H1 (cell line): ENCODE measurements at regions not wholly inside any gene's neighbourhood (a gene's known extent, or its start where the extent isn't known, plus 50 kb on each side); places are given as distances from the start of the nearest gene placed in this dataset.

Source experiments
- CTCF ChIA-PET: fragments of 300-600 bp; sonication (Branson Sonifier 250); formaldehyde crosslinking; loops from one replicate; lab custom pipeline; 2021; ENCODE audit not compliant: partially characterized antibody; lab: Charles Lee
- POLR2A ChIA-PET: fragments of 300-600 bp; sonication (Branson Sonifier 250); formaldehyde crosslinking; loops from one replicate; lab custom pipeline; 2021; ENCODE audit warnings: inconsistent platforms; ENCODE audit not compliant: partially characterized antibody; lab: Charles Lee
- DNase-seq, 2 experiments: peaks; one replicate each; pipeline versions ENCODE4 v3.0.0 to v3.0.0-alpha.2; 2010 to 2022; ENCODE audit warnings: low spot score in 2 of 2, low read depth in 1 of 2, mixed read lengths in 1 of 2
- FAIRE-seq: peaks from 2 replicates; lab custom pipeline; 2011; peaks lifted over from hg19 to GRCh38; lab: Jason Lieb, UNC
- H2AFZ ChIP-seq: 2 replicates; pipeline ENCODE4 v1.8.1; 2012; ENCODE audit warnings: low read length, inconsistent platforms
- H2AK5ac ChIP-seq: 2 replicates; pipeline ENCODE4 v1.6.1; 2013; ENCODE audit warnings: low read depth, low read length
- H2BK120ac ChIP-seq: replicated peaks from 2 replicates; pipeline ENCODE3; 2013; ENCODE audit warnings: low read depth, low read length, inconsistent platforms
- H2BK12ac ChIP-seq: 2 replicates; pipeline ENCODE4 v1.6.1; 2013; ENCODE audit warnings: low read depth, low read length
- H2BK15ac ChIP-seq: 2 replicates; pipeline ENCODE4 v1.6.1; 2013; ENCODE audit warnings: low read length
- H2BK20ac ChIP-seq: 2 replicates; pipeline ENCODE4 v1.6.1; 2013; ENCODE audit warnings: low read length
- H2BK5ac ChIP-seq: 2 replicates; pipeline ENCODE4 v1.6.1; 2013; ENCODE audit warnings: low read depth, low read length
- H3K14ac ChIP-seq: 2 replicates; pipeline ENCODE4 v1.6.1; 2013; ENCODE audit warnings: inconsistent platforms; ENCODE audit not compliant: insufficient read length
- H3K18ac ChIP-seq: 2 replicates; pipeline ENCODE4 v1.6.1; 2013; ENCODE audit warnings: low read length; ENCODE audit errors: extremely low read depth
- H3K23ac ChIP-seq: 2 replicates; pipeline ENCODE4 v1.6.1; 2013; ENCODE audit warnings: inconsistent platforms; ENCODE audit not compliant: insufficient read length
- H3K23me2 ChIP-seq: 2 replicates; pipeline ENCODE4 v1.6.1; 2013; ENCODE audit warnings: low read depth, low read length
- H3K27ac ChIP-seq: 2 replicates; pipeline ENCODE4 v1.6.1; 2011; ENCODE audit warnings: low read depth, low read length, inconsistent platforms
- H3K27me3 ChIP-seq, 4 experiments: replicated peaks in 1 of 4; 1 replicate in 1 of 4; 2 replicates in 3 of 4; pipeline versions ENCODE4 v1.6.1 to v1.8.1; 2011 to 2013; ENCODE audit warnings: low read length in 3 of 4, mild to moderate bottlenecking in 3 of 4, inconsistent platforms in 2 of 4, mixed read lengths in 2 of 4, moderate library complexity in 1 of 4; ENCODE audit not compliant: control insufficient read depth in 3 of 4, insufficient read depth in 3 of 4; ENCODE audit errors: extremely low read depth in 1 of 4
- H3K36me3 ChIP-seq, 4 experiments: 2 replicates each; pipeline versions ENCODE4 v1.6.1 to v1.8.1; 2011 to 2013; ENCODE audit warnings: mild to moderate bottlenecking in 4 of 4, low read length in 3 of 4, moderate library complexity in 2 of 4, control low read depth in 1 of 4, inconsistent platforms in 1 of 4; ENCODE audit not compliant: insufficient read depth in 4 of 4, control insufficient read depth in 2 of 4
- H3K4ac ChIP-seq: replicated peaks from 2 replicates; pipeline ENCODE3; 2013; ENCODE audit warnings: low read length, low read depth, mixed read lengths, inconsistent platforms; ENCODE audit not compliant: insufficient read length
- H3K4me1 ChIP-seq, 4 experiments: replicated peaks in 1 of 4; 1 replicate in 1 of 4; 2 replicates in 3 of 4; pipeline versions ENCODE4 v1.6.1 to v1.8.1; 2011 to 2013; ENCODE audit warnings: low read length in 3 of 4, inconsistent platforms in 2 of 4, mixed read lengths in 1 of 4; ENCODE audit not compliant: insufficient read depth in 4 of 4, control insufficient read depth in 3 of 4
- H3K4me2 ChIP-seq, 2 experiments: 2 replicates each; pipeline versions ENCODE4 v1.6.1 to v1.8.1; 2011 to 2013; ENCODE audit warnings: low read depth in 2 of 2, low read length in 2 of 2, control low read depth in 1 of 2, inconsistent platforms in 1 of 2, mild to moderate bottlenecking in 1 of 2; ENCODE audit not compliant: insufficient read depth in 1 of 2
- H3K4me3 ChIP-seq, 4 experiments: fragments of 200-600, 300-600 bp in 1 of 4; sonication (generic), shearing (Covaris generic), sonication (Bioruptor Twin) in 1 of 4; 2 replicates each; pipeline versions ENCODE4 v1.5.1 to v1.8.1; 2011 to 2016; ENCODE audit warnings: low read length in 4 of 4, low read depth in 3 of 4, control low read depth in 2 of 4, inconsistent platforms in 2 of 4, mild to moderate bottlenecking in 2 of 4, mixed read lengths in 1 of 4, moderate library complexity in 1 of 4; ENCODE audit not compliant: insufficient read depth in 2 of 4; ENCODE audit errors: extremely low read depth in 1 of 4
- H3K56ac ChIP-seq: replicated peaks from 2 replicates; pipeline ENCODE3; 2013; ENCODE audit warnings: low read depth, mild to moderate bottlenecking, mixed read lengths, low read length, inconsistent platforms; ENCODE audit not compliant: insufficient read length
- H3K79me1 ChIP-seq: 2 replicates; pipeline ENCODE4 v1.6.1; 2013; ENCODE audit warnings: low read depth, low read length, control low read depth
- H3K79me2 ChIP-seq, 2 experiments: 2 replicates each; pipeline versions ENCODE4 v1.6.1 to v1.8.1; 2012 to 2013; ENCODE audit warnings: low read length in 2 of 2, mild to moderate bottlenecking in 2 of 2, inconsistent platforms in 1 of 2; ENCODE audit not compliant: insufficient read depth in 2 of 2, control insufficient read depth in 1 of 2
- H3K9ac ChIP-seq, 4 experiments: replicated peaks in 1 of 4; 1 replicate in 1 of 4; 2 replicates in 3 of 4; pipeline versions ENCODE4 v1.6.1 to v1.8.1; 2011 to 2013; ENCODE audit warnings: low read depth in 3 of 4, low read length in 3 of 4, control low read depth in 2 of 4, mild to moderate bottlenecking in 2 of 4, moderate library complexity in 2 of 4, inconsistent platforms in 1 of 4; ENCODE audit errors: extremely low read depth in 1 of 4
- H3K9me3 ChIP-seq, 2 experiments: 2 replicates each; pipeline versions ENCODE4 v1.6.1 to v1.8.1; 2012 to 2013; ENCODE audit warnings: mild to moderate bottlenecking in 2 of 2, moderate library complexity in 2 of 2, control low read depth in 1 of 2, inconsistent platforms in 1 of 2, low read depth in 1 of 2, low read length in 1 of 2, mixed read lengths in 1 of 2; ENCODE audit not compliant: insufficient read depth in 2 of 2
- H4K20me1 ChIP-seq, 2 experiments: replicated peaks in 1 of 2; 2 replicates each; pipeline versions ENCODE3 to v1.8.1; 2011 to 2013; ENCODE audit warnings: inconsistent platforms in 2 of 2, low read length in 2 of 2, mild to moderate bottlenecking in 1 of 2; ENCODE audit not compliant: insufficient read depth in 2 of 2, control insufficient read depth in 1 of 2
- H4K5ac ChIP-seq: 2 replicates; pipeline ENCODE4 v1.6.1; 2013; ENCODE audit warnings: low read length, low read depth, mixed read lengths, inconsistent platforms; ENCODE audit not compliant: insufficient read length
- H4K8ac ChIP-seq: 2 replicates; pipeline ENCODE4 v1.8.0; 2013; ENCODE audit warnings: mild to moderate bottlenecking, moderate library complexity, low read length, inconsistent platforms; ENCODE audit not compliant: insufficient read depth; ENCODE audit errors: extremely low read depth
- H4K91ac ChIP-seq: replicated peaks from 2 replicates; pipeline ENCODE3; 2013; ENCODE audit warnings: low read length, mixed read lengths, inconsistent platforms; ENCODE audit not compliant: insufficient read length
- CHD2 ChIP-seq: IDR thresholded peaks from 2 replicates; pipeline ENCODE4 v1.6.1; 2012; ENCODE audit warnings: low read length, improper control_type of control experiment
- CREB1 ChIP-seq: IDR thresholded peaks from 2 replicates; pipeline ENCODE4 v1.6.1; 2012; ENCODE audit warnings: inconsistent platforms
- GTF2F1 ChIP-seq: IDR thresholded peaks from 2 replicates; pipeline ENCODE4 v1.6.1; 2012; ENCODE audit warnings: low read depth, low read length, improper control_type of control experiment, borderline replicate concordance
- HDAC6 ChIP-seq: IDR thresholded peaks from one replicate; pipeline ENCODE4 v1.7.1; 2012; ENCODE audit warnings: low read depth, mild to moderate bottlenecking, inconsistent platforms, low read length, moderate library complexity
- POLR2AphosphoS5 ChIP-seq: IDR thresholded peaks from 2 replicates; pipeline ENCODE4 v1.6.1; 2011; ENCODE audit warnings: low read depth, low read length
- WGBS, 2 experiments: shearing (Covaris generic) in 1 of 2; methylation state at CpG; one replicate each; pipeline versions ENCODE4 v1.1.6 to v1.1.7; 2013 to 2015; ENCODE audit warnings: low lambda C conversion rate in 2 of 2, mixed read lengths in 2 of 2, inconsistent platforms in 1 of 2, low coverage in 1 of 2, missing lambda C conversion rate in 1 of 2; ENCODE audit not compliant: insufficient replicate concordance in 2 of 2, insufficient coverage in 1 of 2, insufficient read length in 1 of 2; ENCODE audit errors: extremely low coverage in 1 of 2, missing lambda C conversion rate in 1 of 2; 5-methylcytosine and 5-hydroxymethylcytosine counted together

GRCh38 chr10:89887830-89888229 lies 186.4 kb downstream of the KIF20B start:
- TF ChIP-seq HDAC6 (no peak), GTF2F1 (no peak), POLR2AphosphoS5 (no peak), CREB1 (no peak), CHD2 (no peak)
- Histone ChIP-seq H4K8ac (no peak overlapping the region), H3K36me3 (no peaks in the 10 kb centered on the region), H3K18ac (no peak overlapping the region), H3K4me2 (no peak overlapping the region), H3K4me1 (no peaks in the 10 kb centered on the region; a peak in 1 of 7 replicates), H4K20me1 (no peaks in the 10 kb centered on the region), H3K9me3 (no peaks in the 10 kb centered on the region), H3K56ac (no peak overlapping the region), H3K27me3 (no peaks in the 10 kb centered on the region), H3K27ac (no peak overlapping the region), H2AK5ac (no peak overlapping the region), H2BK15ac (no peak overlapping the region), H2BK20ac (no peak overlapping the region), H3K23me2 (no peaks in the 10 kb centered on the region; the same call in 1 of the 2 replicates), H3K23ac (no peak overlapping the region), H2BK120ac (no peak overlapping the region), H3K14ac (no peak overlapping the region), H4K91ac (no peak overlapping the region), H2BK12ac (no peak overlapping the region), H3K79me2 (no peaks in the 10 kb centered on the region), H3K79me1 (no peaks in the 10 kb centered on the region), H2AFZ (0 out of 2 replicates have a peak overlapping the region, but pooled peaks have one; percentile 23), H3K9ac (no peak overlapping the region), H2BK5ac (no peak overlapping the region), H4K5ac (no peak overlapping the region), H3K4me3 (no peak overlapping the region), H3K4ac (no peak overlapping the region)
- POLR2A ChIA-PET = no interaction called here
- DNase-seq = no peak
- no peak for FAIRE-seq
- WGBS, 2 experiments = 87% methylated on average over 7 of the region's 7 CpGs; no CpG with 5 or more reads in 1 of the 2 experiments
- CTCF ChIA-PET = no interaction called here
